ENCODE measurements at regions not wholly inside any gene's neighbourhood (a gene's known extent, or its start where the extent isn't known, plus 50 kb on each side); places are given as distances from the start of the nearest gene placed in this dataset.
"Not testable (repeated sequence)": the region's sequence is repeated elsewhere in the genome, so short reads cannot be mapped to it uniquely, and the experiment has no call there.

DNA sequence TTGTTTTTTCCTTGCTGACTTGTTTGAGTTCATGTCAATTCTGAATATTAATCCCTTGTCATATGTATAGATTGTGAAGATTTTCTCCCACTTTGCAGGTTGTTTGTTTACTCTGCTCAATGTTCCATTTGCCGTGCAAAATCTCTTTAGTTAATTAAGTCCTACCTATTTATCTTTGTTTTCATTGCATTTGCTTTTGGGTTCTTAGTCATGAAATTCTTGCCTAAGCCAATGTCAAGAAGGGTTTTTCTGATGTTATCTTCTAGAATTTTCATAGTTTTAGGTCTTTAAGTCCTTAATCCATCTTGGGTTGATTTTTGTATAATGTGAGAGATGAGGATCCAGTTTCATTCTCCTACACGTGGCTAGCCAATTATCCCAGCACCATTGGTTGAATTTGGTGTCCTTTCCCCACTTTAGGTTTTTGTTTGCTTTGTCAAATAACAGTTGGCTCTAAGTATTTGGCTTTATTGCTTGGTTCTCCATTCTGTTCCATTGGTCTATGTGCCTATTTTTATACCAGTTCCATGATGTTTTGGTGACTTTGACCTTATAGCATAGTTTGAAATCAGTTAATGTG, 163.1 kb upstream of the PGR start:
- DNase-seq = no peak

DNA sequence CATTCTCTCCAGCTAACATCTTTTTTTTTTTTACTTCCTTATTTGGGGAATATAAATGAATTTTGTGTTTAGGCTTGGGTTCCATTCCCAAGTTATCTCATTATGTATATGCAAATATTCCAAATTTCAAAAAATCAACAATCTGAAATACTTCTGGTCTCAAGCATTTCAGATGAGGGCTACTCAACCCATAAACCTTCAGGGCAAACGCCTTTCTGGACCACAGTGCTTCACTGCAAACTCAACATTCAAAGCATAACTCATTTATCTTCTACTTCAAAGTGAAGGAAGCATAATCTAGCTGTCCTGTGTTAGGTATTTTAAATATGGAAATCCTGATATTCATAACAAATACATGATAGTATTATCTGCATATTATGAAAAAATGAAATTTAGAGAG, 161.7 kb upstream of the PGR start:
- no peak for DNase-seq

GRCh38 chr11:101288392-101288791, 158.8 kb upstream of the PGR start:
- no peak for DNase-seq

GRCh38 chr11:101279728-101280127, 150.1 kb upstream of the PGR start:
- no peak for DNase-seq

DNA sequence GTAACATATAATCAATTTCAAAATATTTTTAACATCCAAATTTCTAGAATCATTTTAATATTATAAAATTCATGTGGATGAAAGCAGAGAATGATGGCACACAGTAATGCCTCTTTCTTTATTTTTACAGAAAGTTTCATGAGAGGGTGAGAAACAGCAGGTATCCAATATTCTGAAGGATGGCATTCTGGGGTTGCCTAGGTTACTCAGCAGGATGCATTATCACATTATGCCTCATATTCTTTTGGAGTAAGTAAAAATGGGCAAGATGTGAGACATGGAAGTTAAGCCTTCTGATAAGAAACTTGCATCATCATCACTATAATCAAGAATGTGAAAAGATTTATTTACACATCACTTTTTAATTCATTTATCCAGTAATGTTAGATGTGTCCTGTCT, 148.7 kb upstream of the PGR start:
- DNase-seq = no peak

DNA sequence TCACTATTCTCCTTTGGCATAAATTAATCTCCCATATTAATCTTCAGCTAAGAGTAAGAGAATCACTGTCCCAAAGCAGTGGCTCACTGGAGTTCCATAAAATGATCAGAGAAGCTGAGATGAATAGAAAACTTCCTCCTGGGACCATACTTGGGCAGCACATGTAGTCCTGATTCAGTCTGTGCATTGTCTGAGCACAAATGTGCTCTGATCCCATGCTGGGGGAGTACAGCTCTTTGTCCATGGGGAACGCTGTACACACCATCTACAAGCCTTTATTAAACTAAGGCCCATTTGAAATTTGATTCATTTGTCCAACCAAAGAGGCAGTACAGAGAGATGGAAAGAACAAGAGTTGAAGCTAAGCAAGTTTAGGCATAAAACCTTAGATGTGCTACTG, 147.4 kb upstream of the PGR start:
- no peak for DNase-seq

- DNase-seq = no peak
Observed at GRCh38 chr11:101269990-101270660, 140.5 kb upstream of the PGR start.

DNA sequence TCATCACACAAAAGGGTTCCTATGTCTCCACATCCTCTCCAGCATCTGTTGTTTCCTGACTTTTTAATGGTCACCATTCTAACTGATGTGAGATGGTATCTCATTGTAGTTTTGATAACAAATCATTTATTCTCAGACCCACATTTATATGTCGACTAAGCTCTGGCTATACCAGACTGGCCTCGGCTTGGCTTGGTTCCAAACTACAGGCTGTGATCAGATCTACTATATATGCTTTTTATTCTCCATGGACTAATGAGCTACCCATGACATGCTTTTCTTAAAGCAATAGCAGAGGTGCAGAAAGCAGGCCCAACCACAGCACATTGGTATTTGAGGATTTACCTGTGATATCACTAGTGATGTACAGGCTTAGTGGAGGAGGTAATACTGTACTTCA, 139.8 kb upstream of the PGR start:
- DNase-seq = no peak

- no peak for DNase-seq
Observed at GRCh38 chr11:101267654-101268053, 138.0 kb upstream of the PGR start.

GRCh38 chr11:101264306-101264705, 134.7 kb upstream of the PGR start:
- DNase-seq = peak; percentile 1

GRCh38 chr11:101262995-101263394, 133.4 kb upstream of the PGR start:
- DNase-seq = no peak

DNA sequence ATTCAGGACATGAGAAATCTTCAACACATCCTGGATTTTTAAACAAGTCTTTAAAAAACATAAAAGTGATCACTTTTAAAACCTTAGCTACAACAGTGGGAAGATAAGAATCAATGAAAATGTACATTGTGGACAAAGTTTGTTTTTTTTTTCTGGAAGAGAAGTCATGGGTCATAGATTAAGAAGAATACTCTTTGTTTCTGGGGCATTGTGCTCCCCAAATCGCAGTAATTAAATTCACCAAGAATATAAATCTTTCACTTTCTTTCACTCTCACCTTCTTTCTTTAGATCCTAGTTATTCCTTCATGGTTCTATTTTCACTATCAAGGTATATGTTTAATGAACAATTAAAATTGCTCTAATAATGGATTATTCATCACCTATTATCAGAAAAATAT, 132.6 kb upstream of the PGR start:
- DNase-seq = no peak

- DNase-seq = no peak
Observed at GRCh38 chr11:101255036-101255435, 125.4 kb upstream of the PGR start.

DNA sequence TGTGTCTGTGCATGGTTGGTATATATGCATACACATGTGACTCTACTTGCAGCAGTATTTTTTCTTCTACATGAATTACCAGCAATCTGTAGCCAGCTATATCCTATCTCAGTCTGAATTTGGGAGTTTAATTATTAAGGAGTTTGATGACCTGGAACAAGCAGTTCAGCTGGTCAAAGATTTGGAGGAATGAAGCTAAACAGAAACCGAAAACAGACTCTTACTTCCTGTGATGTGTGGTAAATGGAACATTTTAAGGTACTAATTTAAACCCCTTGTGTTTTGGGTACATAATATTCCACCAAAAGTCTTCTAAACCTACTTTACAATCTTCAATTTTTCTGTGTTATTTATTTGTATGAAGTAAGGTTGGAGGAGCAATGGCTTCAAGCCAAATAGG, 124.4 kb upstream of the PGR start:
- DNase-seq = no peak

DNA sequence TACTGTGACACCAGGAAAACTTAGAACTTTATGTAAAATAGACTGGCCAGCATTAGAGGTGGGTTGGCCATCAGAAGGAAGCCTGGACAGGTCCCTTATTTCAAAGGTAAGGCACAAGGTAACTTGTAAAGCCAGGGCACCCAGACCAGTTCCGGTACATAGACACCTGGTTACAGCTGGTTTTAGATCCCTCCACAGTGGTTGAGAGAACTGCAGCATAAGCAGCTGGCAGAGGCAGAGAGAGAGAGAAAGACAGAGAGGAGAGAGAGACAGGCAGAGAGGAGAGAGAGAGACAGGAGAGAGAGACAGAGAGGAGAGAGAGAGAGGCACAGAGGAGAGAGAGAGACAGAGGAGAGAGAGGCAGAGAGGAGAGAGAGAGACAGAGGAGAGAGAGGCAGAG, 116.0 kb upstream of the PGR start:
- DNase-seq = not testable (repeated sequence)

GRCh38 chr11:101245081-101245480, 115.5 kb upstream of the PGR start:
- not testable (repeated sequence) for DNase-seq

GRCh38 chr11:101241160-101241795, 111.7 kb upstream of the PGR start:
- no peak for DNase-seq

DNA sequence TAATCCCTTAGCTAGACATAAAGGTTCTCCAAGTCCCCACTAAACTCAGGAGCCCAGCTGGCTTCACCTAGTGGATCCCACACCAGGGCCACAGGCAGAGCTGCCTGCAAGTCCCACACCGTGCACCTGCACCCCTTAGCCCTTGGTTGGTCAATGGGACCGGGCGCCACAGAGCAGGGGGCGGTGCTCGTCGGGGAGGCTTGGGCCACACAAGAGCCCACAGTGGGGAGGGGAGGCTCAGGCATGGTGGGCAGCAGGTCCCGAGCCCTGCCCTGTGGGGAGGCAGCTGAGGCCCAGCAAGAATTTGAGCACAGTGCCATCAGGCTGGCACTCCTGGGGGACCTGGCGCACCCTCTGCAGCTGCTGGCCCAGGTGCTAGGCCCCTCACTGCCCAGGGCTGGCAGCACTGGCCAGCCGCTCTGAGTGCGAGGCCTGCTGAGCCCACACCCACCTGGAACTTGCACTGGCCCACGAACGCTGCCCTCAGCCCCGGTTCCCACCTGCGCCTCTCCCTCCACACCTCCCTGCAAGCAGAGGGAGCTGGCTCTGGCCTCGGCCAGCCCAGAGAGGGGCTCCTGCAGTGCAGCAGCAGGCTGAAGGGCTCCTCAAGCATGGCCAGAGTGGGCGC, 101.7 kb upstream of the PGR start:
- DNase-seq = not testable (repeated sequence)

- DNase-seq = no peak
Observed at GRCh38 chr11:101226617-101227016, 97.0 kb upstream of the PGR start.

DNA sequence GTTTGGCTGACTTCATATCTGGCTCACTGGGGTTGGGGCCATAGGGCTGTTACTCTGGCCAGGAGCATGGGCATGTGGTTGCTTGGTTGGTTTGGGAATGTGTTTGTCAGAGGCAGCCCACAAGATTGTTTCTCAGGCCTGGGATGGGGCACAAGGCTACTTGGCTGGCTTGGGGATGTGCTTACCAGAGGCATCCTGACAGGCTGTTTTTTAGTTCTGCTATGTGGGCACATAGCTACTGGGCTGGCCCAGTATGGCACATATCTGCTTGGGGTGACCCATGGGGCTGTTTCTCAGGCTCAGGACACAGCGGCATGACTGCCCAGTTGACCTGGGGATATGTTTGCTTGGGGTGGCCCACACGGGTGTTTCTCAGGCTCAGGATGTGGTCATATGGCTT, 94.6 kb upstream of the PGR start:
- DNase-seq = no peak

DNA sequence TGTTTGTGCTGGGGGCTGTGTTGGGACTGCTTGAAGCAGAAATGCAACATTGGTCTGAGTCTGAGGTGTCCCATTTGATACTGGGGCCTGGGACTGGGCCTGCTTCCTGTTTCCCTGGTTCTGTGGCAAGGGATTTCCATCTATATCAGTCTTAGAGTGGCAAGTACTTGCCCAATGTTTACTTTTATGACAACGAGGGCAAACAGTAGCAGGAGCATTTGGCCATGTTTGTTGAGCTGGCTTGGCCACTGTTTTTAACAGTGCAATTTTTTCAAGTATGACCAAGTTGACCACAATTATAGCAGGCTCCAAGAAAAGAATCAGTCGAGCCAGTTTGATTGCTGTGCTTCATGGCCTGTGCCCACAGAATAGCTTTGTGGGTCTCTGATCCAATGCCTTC, 88.5 kb upstream of the PGR start:
- not testable (repeated sequence) for DNase-seq

DNA sequence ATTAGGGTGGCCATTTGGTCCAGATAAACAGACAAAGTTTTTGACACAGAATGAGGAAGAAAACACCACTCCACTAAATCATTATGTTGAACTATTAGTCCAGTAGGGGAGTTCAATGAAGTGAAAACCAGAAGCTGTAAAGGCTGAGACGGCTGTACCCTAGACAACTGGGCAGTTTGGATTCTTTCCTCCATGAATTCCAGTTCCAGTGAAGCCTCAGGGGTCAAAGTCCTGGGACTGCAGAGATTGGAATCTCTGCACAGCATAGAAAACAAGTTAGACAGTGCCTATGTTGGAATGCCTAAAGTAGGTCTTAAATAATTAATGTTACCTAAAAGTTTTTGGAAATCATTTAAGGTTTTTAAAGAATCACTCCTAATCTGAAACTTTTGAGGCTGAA, 86.5 kb upstream of the PGR start:
- not testable (repeated sequence) for DNase-seq

DNA sequence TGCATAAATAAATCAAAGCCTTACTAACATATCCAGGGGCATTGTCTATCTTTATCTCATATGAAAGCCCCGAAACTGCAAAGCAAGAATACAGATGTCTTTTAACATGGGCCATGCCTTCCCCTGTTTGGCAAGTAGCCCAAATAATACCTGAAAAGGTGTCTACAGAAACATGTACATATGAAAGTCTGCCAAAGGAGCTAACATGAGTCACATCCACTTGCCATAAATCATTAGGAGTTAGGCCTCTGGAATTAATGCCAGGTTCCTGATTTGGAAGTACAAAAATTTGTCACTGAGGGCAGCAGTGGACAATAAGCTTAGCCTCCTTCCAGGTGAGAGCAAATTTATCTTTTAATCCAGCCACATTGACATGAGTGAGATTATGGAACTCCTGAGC, 85.5 kb upstream of the PGR start:
- no peak for DNase-seq

DNA sequence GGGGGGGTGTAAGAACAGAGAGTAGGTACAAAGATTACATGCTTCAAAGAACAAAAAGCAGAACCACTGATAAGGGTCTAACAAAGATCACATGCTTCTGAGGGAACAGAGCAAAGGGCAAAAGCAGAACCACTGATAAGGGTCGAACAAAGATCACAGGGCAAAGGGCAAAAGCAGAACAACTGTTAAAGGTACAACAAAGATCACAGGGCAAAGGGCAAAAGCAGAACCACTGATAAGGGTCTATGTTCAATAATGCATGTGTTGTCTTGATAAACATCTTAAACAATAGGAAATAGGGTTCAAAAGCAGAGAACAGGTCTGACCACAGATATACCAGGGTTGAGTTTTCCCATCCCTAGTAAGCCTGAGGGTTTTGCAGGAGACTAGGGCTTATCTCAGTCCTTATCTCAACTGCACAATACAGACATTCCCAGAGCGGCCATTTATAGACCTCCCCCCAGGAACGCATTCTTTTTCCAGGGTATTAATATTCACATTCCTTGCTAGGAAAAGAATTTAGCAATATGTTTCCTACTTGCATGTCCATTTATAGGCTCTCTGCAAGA, 81.9 kb upstream of the PGR start:
- no peak for DNase-seq
